ENCODE measurements at regions not wholly inside any gene's neighbourhood (a gene's known extent, or its start where the extent isn't known, plus 50 kb on each side); places are given as distances from the start of the nearest gene placed in this dataset.

DNA sequence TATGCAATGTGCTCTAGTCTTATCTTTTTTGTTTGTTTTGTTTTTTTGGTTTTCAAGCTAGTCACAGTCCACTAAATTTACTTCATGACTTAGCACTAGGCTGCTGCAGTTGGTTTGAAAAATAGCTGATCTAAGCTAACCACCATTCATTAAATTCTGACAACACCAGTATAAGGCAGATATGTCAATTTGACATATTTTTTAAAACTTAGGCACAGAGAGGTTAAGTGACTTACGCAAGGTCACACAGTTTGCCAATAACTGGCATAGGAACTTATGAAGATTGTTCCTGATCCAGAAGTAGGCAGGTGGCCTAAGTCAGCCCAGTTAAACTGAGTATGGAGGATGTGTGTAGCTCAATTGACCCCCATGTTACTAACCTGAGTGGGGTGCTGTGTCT is 377.3 kb upstream of the NFE2L3 start:
- TF ChIP-seq POLR2A (IDR thresholded peaks at IDR 0.05), result no peak
- TF ChIP-seq, protein P1, sequence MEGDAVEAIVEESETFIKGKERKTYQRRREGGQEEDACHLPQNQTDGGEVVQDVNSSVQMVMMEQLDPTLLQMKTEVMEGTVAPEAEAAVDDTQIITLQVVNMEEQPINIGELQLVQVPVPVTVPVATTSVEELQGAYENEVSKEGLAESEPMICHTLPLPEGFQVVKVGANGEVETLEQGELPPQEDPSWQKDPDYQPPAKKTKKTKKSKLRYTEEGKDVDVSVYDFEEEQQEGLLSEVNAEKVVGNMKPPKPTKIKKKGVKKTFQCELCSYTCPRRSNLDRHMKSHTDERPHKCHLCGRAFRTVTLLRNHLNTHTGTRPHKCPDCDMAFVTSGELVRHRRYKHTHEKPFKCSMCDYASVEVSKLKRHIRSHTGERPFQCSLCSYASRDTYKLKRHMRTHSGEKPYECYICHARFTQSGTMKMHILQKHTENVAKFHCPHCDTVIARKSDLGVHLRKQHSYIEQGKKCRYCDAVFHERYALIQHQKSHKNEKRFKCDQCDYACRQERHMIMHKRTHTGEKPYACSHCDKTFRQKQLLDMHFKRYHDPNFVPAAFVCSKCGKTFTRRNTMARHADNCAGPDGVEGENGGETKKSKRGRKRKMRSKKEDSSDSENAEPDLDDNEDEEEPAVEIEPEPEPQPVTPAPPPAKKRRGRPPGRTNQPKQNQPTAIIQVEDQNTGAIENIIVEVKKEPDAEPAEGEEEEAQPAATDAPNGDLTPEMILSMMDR (IDR thresholded peaks at IDR 0.05), result no peak

Measured in testis (tissue), 2 donors.